ENCODE measurements at regions not wholly inside any gene's neighbourhood (a gene's known extent, or its start where the extent isn't known, plus 50 kb on each side); places are given as distances from the start of the nearest gene placed in this dataset.

- no peak overlapping the region for H3K27ac ChIP-seq
- TF ChIP-seq, protein P1, sequence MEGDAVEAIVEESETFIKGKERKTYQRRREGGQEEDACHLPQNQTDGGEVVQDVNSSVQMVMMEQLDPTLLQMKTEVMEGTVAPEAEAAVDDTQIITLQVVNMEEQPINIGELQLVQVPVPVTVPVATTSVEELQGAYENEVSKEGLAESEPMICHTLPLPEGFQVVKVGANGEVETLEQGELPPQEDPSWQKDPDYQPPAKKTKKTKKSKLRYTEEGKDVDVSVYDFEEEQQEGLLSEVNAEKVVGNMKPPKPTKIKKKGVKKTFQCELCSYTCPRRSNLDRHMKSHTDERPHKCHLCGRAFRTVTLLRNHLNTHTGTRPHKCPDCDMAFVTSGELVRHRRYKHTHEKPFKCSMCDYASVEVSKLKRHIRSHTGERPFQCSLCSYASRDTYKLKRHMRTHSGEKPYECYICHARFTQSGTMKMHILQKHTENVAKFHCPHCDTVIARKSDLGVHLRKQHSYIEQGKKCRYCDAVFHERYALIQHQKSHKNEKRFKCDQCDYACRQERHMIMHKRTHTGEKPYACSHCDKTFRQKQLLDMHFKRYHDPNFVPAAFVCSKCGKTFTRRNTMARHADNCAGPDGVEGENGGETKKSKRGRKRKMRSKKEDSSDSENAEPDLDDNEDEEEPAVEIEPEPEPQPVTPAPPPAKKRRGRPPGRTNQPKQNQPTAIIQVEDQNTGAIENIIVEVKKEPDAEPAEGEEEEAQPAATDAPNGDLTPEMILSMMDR (IDR thresholded peaks at IDR 0.05) = no peak
- no peak for TF ChIP-seq ZFX (IDR thresholded peaks at IDR 0.05; ENCODE audit: borderline replicate concordance)
Observed at GRCh38 chr13:34413538-34414210, 528.4 kb upstream of the NBEA start.

DNA sequence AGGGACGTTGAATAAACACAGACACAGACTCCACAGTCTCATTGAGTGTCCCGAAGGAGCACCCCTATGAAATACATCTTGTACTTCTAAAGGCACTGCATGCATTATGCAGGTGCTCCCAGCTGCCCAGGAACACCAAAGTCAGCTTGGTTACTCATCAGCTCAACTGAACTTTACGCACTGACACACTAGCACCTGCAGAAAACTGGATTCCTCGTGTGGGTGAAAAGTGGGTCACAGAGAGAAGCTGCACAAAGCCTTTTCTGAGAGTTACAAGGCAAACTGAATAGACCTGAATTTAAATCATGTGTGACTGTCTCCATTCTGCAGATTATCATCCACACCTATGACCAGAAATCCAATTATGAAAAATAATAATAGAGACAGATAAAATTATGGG lies 527.5 kb upstream of the NBEA start:
- no peak overlapping the region for H3K27ac ChIP-seq
- no peak for TF ChIP-seq ZFX (IDR thresholded peaks at IDR 0.05; ENCODE audit: borderline replicate concordance)
- TF ChIP-seq, protein P1 (IDR thresholded peaks at IDR 0.05) = no peak

GRCh38 chr13:34416971-34417380 lies 525.1 kb upstream of the NBEA start:
- TF ChIP-seq ZFX (IDR thresholded peaks at IDR 0.05; ENCODE audit: borderline replicate concordance) = no peak
- TF ChIP-seq, protein P1 (IDR thresholded peaks at IDR 0.05) = no peak
- H3K27ac ChIP-seq = no peak overlapping the region

DNA sequence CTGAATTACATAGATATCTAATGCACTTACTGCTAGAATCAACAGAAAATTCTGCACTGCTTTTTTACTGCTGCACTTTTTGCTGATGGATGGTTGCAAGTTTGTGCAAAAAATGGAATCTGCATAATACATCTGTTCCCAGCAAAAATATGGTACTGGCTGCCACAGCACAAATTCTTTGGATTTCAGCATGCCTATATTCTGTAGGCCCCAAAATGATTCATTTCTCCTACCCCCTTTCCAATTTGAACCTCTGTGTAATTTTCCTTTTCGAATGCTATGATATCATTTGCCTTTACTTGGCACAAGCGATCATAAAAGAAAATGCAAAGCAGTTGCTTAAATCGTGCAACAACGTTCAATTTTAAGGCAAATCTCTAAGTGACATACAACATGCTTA lies 524.2 kb upstream of the NBEA start:
- H3K27ac ChIP-seq = no peak overlapping the region
- TF ChIP-seq, protein P1 (IDR thresholded peaks at IDR 0.05) = no peak
- TF ChIP-seq ZFX (IDR thresholded peaks at IDR 0.05; ENCODE audit: borderline replicate concordance) = no peak

GRCh38 chr13:34419025-34419424 lies 523.0 kb upstream of the NBEA start:
- TF ChIP-seq, protein P1 (IDR thresholded peaks at IDR 0.05) = no peak
- TF ChIP-seq ZFX (IDR thresholded peaks at IDR 0.05; ENCODE audit: borderline replicate concordance) = no peak
- no peak overlapping the region for H3K27ac ChIP-seq

GRCh38 chr13:34419755-34420154 lies 522.3 kb upstream of the NBEA start:
- no peak overlapping the region for H3K27ac ChIP-seq
- no peak for TF ChIP-seq ZFX (IDR thresholded peaks at IDR 0.05; ENCODE audit: borderline replicate concordance)
- TF ChIP-seq, protein P1 (IDR thresholded peaks at IDR 0.05) = no peak

DNA sequence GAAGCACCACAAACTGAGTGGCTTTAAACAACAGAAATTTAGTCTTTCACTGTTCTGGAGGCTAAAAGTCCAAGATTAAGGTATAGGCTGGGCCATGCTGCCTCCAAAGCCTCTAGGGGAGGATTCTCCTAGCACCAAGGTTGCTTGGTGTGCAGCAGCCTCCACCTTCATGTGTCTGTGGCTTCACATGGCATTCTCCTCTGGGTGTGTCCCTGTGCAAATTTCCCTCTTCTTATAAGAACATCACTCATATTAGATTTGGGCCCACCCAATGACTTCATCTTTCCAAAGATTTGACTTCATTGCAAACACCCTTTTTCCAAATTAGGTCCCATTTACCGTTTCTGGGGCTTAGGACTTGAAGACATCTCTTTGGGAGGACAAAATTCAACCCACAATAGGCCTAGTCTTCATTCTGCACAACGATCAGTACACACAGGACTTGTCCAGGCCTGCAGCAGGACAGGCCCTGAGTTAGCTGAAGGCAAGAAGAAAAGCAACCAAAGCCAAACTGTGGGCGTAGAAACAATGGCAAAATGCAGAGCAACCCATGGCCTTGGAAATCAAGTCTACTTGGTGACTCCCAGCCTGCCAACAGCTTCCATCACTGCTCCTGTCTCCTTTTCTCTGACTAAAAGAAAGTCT lies 521.2 kb upstream of the NBEA start:
- TF ChIP-seq, protein P1 (IDR thresholded peaks at IDR 0.05) = no peak
- no peak for TF ChIP-seq ZFX (IDR thresholded peaks at IDR 0.05; ENCODE audit: borderline replicate concordance)
- no peak overlapping the region for H3K27ac ChIP-seq

All from 22Rv1 (cell line).